ENCODE measurements at regions not wholly inside any gene's neighbourhood (a gene's known extent, or its start where the extent isn't known, plus 50 kb on each side); places are given as distances from the start of the nearest gene placed in this dataset.

DNA sequence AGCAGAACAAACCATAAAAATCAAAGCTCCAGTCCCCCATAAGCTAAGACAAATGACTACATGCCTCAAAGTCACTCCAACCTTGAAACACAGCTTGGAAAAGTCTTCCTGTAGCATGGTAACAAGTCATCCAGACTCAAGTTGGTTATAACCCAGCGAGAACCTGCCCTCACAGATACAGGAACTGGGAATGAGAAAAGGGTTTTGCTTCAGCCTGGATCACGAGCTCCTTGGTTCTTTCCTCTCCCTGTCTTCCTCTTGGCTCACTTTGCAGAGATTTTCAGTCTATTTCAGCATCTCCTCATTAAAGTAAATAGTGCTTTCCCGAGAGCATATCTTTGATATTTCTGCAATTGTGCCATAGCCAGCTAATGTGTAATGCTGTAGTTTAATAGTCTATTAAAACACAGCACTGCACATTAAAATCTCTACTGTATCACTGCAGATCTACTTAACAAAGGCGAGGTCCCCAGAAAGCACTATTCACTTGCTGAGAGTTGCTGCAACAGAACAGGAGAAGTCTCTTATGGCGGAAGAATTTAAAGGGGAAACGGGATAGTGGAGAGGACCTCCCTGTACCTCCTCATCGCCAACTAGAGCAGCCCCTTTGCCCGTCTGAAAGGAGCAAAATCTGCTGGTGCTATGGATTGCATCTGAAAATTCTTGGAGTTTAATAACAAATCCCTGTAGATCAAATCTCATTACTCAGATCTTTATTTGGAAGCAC is 249.3 kb upstream of the GATB start:
- Mint-ChIP-seq H3K4me1 (peaks cover 48% of the 10 kb centered on the region), H3K36me3 (ENCODE audit: low read depth) (no peaks in the 10 kb centered on the region), H3K4me3 (no peak overlapping the region), H3K27me3 (no peaks in the 10 kb centered on the region), H3K9me3 (ENCODE audit: low read depth) (no peaks in the 10 kb centered on the region), H3K27ac (no peak overlapping the region)
- no peak for DNase-seq
- CTCF ChIA-PET = interaction anchor here (0.7 to 1.2 kb wide), 2 partner anchors 16 to 27 kb away, joined by 3 to 4 read pairs; no protein-coding TSS in a partner anchor
- ATAC-seq = no peak
- intact Hi-C loops (cut with DNase I, micrococcal nuclease) = no loop called here
- POLR2A ChIA-PET = no interaction called here

DNA sequence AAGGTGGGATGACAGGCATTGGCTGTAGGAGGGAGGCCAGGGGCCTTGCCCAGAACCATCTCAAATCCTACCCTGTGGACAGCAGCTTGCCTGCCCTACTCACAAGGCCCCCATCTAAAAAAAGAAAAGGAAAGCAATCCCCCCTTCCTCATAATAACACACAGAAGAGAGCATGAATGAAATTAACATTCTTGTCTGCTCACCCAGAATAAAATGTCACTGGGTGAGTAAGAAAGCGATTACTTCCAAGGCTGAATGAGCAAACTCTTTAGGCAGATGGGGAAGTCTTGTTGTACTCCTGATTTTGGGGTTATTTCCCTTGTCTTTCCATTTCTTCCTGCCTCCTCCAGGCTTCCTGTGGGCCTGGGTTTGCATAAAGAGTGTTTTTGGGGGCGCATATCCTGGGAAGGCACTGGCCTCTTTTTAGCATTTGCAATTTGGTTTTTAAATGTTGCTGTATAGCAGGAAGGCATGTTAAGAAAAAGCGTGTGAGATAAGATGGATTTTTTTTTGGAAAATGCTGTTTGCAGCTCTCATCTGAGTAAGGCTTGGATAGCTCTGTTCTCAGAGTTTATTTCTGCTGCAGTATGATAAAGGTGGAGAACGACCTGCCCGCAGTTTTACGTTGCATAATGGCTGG is 248.3 kb upstream of the GATB start:
- Mint-ChIP-seq H3K4me1 (peaks cover 40% of the 10 kb centered on the region), H3K27me3 (no peaks in the 10 kb centered on the region), H3K4me3 (no peak overlapping the region), H3K27ac (no peak overlapping the region), H3K9me3 (ENCODE audit: low read depth) (no peaks in the 10 kb centered on the region), H3K36me3 (ENCODE audit: low read depth) (no peaks in the 10 kb centered on the region)
- POLR2A ChIA-PET = no interaction called here
- intact Hi-C loops (cut with DNase I, micrococcal nuclease) = no loop called here
- CTCF ChIA-PET = interaction anchor here (1.2 kb wide), 1 partner anchor 15 kb away, joined by 3 read pairs; no protein-coding TSS in a partner anchor
- no peak for DNase-seq
- no peak for ATAC-seq

DNA sequence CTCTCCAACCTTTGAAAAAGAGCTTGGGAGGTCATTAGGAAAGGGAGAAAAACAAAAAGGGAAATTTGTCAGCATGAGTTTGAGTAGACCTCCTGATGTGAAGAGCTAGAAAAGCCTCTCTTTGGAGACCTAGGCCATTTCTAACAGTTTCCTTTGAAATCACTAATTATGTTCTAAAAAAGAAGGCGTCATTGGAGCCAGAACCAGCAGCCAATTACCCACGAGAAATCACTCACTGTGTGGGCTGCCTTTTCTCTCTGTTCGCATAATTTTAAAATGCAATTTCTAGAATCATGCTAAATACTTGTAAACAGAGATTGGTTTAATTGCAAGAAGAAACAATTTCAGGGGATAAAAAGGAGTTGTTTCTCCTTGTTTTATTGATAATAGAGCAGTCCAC is 246.3 kb upstream of the GATB start:
- H3K27me3 Mint-ChIP-seq = no peaks in the 10 kb centered on the region
- H3K9me3 Mint-ChIP-seq (ENCODE audit: low read depth) = no peaks in the 10 kb centered on the region
- DNase-seq (no peak), ATAC-seq (no peak)
- no peak overlapping the region for H3K27ac Mint-ChIP-seq
- POLR2A ChIA-PET = no interaction called here
- CTCF ChIA-PET = no interaction called here
- no peaks in the 10 kb centered on the region for H3K36me3 Mint-ChIP-seq (ENCODE audit: low read depth)
- intact Hi-C loops (cut with DNase I, micrococcal nuclease) = no loop called here
- H3K4me1 Mint-ChIP-seq = peaks cover 39% of the 10 kb centered on the region
- no peak overlapping the region for H3K4me3 Mint-ChIP-seq

DNA sequence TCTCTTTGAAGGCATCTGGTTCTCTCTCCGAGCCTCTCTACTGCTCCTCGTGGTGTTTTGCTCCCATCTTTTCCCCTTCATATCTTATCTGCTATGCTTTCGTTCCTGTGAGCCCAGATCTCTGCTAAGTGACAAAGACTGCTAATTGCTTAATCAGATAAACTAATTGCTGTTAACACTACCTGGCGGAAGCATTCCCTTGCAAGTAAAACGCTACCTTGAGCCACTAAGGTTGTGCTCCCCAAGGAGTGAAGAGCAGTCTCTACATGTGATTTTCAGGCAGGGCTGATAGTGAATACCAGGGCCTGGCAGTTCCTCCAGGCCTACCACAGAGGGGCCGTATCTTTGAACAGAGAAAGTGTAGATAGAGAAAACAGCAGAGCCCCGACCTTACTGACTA is 244.0 kb upstream of the GATB start:
- H3K9me3 Mint-ChIP-seq (ENCODE audit: low read depth) = no peaks in the 10 kb centered on the region
- H3K27me3 Mint-ChIP-seq = no peaks in the 10 kb centered on the region
- ATAC-seq (no peak), DNase-seq (no peak)
- H3K4me1 Mint-ChIP-seq = peaks cover 16% of the 10 kb centered on the region
- H3K27ac Mint-ChIP-seq = no peak overlapping the region
- intact Hi-C loops (cut with DNase I, micrococcal nuclease) = no loop called here
- CTCF ChIA-PET = no interaction called here
- H3K4me3 Mint-ChIP-seq = no peak overlapping the region
- H3K36me3 Mint-ChIP-seq (ENCODE audit: low read depth) = no peaks in the 10 kb centered on the region
- POLR2A ChIA-PET = no interaction called here

DNA sequence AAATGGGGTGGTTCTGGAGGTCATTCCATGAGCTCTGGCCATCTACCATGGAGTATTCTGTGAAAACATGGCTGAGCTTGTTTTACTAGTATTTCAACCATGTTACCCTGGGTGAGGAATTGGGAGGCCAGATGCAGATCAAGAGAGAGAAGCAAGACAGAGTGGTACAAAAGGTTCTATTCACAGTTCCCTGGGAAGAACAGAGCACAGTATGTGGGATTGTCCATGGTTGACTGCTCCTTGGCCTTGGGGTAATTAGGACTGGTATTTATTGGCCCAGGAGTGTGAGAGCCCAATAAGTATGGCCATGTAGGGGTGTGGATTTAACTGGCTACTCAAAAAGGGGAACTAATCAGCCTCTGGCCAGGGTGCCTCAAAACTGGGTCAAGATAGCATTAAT is 239.7 kb upstream of the GATB start:
- H3K4me3 Mint-ChIP-seq = no peak overlapping the region

DNA sequence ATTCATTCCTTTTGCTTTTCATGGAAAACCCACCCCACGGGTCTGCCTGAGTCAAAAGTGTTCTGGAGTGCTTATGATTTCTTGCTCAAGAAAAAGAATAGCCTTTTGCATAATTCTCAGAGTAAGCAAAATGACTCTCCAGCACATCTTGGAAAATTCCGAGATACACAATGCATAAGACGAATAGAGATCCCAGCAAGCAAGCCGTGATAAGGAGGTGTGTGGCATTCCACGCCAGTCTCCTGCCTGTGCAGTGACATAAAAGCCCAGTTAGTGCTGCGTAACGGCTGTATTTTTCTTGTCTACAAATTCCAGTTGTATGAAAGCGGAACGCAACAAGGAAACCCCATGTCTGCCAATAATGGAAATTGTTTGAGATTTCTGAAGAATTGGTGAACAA is 237.9 kb upstream of the GATB start:
- H3K27ac Mint-ChIP-seq = no peak overlapping the region
- H3K4me3 Mint-ChIP-seq = no peak overlapping the region
- DNase-seq = no peak
- ChIA-PET POLR2A (no interaction called here), CTCF (no interaction called here)
- no peak for ATAC-seq
- H3K36me3 Mint-ChIP-seq (ENCODE audit: low read depth) = no peaks in the 10 kb centered on the region
- intact Hi-C loops (cut with DNase I, micrococcal nuclease) = no loop called here
- no peaks in the 10 kb centered on the region for H3K27me3 Mint-ChIP-seq
- peaks cover 21% of the 10 kb centered on the region for H3K4me1 Mint-ChIP-seq
- H3K9me3 Mint-ChIP-seq (ENCODE audit: low read depth) = peaks cover 2% of the 10 kb centered on the region

More for the DNA sequence above, 239.7 kb upstream of the GATB start:
- DNase-seq = no peak
- CTCF ChIA-PET = no interaction called here
- H3K36me3 Mint-ChIP-seq (ENCODE audit: low read depth) = no peaks in the 10 kb centered on the region
- intact Hi-C loops (cut with DNase I, micrococcal nuclease) = no loop called here
- H3K4me1 Mint-ChIP-seq = peaks cover 16% of the 10 kb centered on the region
- POLR2A ChIA-PET = no interaction called here
- no peak for ATAC-seq
- H3K9me3 Mint-ChIP-seq (ENCODE audit: low read depth) = no peaks in the 10 kb centered on the region
- no peak overlapping the region for H3K27ac Mint-ChIP-seq
- no peaks in the 10 kb centered on the region for H3K27me3 Mint-ChIP-seq

DNA sequence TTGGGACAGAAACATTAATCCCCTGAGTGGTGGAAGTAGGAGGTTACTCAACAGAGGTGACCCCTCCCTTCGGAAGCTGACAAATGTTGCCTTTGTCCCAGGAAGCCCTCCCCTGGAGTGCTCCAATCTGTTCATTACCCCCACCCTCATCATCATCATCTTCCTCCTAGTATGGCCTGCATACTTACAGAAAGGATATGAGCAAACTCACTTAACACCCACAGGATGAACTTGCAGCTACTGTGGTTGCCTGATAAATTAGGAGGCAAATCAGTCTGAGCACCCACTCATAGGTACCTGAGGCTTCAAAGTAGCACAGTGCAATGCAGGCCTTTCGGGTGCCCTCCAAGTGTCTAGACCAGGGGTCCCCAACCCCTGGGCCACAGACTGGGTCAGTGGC is 236.7 kb upstream of the GATB start:
- peak; percentile 44 for ATAC-seq
- Mint-ChIP-seq H3K27me3 (no peaks in the 10 kb centered on the region), H3K27ac (no peak overlapping the region), H3K36me3 (ENCODE audit: low read depth) (no peaks in the 10 kb centered on the region), H3K4me3 (no peak overlapping the region), H3K4me1 (peaks cover 24% of the 10 kb centered on the region), H3K9me3 (ENCODE audit: low read depth) (peaks cover 2% of the 10 kb centered on the region)
- POLR2A ChIA-PET = no interaction called here
- CTCF ChIA-PET = no interaction called here
- intact Hi-C loops (cut with DNase I, micrococcal nuclease) = no loop called here
- no peak for DNase-seq

DNA sequence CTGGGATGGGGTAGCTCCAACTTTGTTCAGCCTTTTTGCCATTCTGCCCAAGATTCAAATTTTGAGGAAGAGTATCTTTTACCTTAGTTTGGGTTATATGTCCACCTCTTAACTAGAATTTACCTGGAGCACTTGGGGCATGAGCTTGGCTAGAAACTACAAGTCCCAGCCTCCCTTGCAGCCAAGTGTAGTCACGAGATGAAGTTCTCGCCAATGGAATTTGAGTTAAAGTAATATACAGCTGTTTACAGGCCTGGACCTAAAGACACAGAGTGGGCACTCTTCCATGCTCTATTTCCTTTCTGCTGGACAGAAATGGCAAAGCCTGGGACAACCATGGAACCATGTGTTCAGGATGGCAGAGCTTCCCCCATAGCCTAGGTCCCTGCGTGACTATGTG is 233.6 kb upstream of the GATB start:
- H3K27me3 Mint-ChIP-seq = no peaks in the 10 kb centered on the region
- intact Hi-C loops (cut with DNase I, micrococcal nuclease) = no loop called here
- peaks cover 54% of the 10 kb centered on the region for H3K4me1 Mint-ChIP-seq
- no peak for DNase-seq
- ChIA-PET CTCF (interaction anchor here (0.8 to 1.2 kb wide), 2 partner anchors 15 to 29 kb away, joined by 3 read pairs; no protein-coding TSS in a partner anchor), POLR2A (no interaction called here)
- no peak for ATAC-seq
- no peak overlapping the region for H3K27ac Mint-ChIP-seq
- no peak overlapping the region for H3K4me3 Mint-ChIP-seq
- peaks cover 2% of the 10 kb centered on the region for H3K9me3 Mint-ChIP-seq (ENCODE audit: low read depth)
- H3K36me3 Mint-ChIP-seq (ENCODE audit: low read depth) = no peaks in the 10 kb centered on the region

DNA sequence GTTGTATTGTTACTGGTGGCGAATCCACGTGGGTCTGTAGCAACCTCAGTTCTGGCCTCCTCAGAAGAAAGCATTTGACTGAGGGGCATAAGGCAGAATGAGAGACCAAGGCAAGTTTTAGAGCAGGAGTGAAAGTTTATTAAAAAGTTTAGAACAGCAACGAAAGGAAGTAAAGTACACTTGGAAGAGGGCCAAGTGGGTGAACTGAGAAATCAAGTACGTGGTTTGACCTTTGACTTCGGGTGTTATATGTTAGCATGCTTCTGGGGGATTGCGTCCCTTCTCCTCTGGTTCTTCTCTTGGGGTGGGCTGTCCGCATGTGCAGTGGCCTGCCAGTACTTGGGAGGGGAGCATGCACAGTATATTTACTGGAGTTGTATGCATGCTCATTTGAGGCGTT is 232.7 kb upstream of the GATB start:
- DNase-seq (no peak), ATAC-seq (no peak)
- H3K4me3 Mint-ChIP-seq = no peak overlapping the region
- peaks cover 59% of the 10 kb centered on the region for H3K4me1 Mint-ChIP-seq
- H3K9me3 Mint-ChIP-seq (ENCODE audit: low read depth) = peaks cover 5% of the 10 kb centered on the region
- intact Hi-C loops (cut with DNase I, micrococcal nuclease) = no loop called here
- ChIA-PET CTCF (interaction anchor here (0.8 to 1.2 kb wide), 2 partner anchors 16 to 28 kb away, joined by 3 read pairs; no protein-coding TSS in a partner anchor), POLR2A (no interaction called here)
- H3K36me3 Mint-ChIP-seq (ENCODE audit: low read depth) = no peaks in the 10 kb centered on the region
- H3K27ac Mint-ChIP-seq = no peak overlapping the region
- H3K27me3 Mint-ChIP-seq = no peaks in the 10 kb centered on the region

DNA sequence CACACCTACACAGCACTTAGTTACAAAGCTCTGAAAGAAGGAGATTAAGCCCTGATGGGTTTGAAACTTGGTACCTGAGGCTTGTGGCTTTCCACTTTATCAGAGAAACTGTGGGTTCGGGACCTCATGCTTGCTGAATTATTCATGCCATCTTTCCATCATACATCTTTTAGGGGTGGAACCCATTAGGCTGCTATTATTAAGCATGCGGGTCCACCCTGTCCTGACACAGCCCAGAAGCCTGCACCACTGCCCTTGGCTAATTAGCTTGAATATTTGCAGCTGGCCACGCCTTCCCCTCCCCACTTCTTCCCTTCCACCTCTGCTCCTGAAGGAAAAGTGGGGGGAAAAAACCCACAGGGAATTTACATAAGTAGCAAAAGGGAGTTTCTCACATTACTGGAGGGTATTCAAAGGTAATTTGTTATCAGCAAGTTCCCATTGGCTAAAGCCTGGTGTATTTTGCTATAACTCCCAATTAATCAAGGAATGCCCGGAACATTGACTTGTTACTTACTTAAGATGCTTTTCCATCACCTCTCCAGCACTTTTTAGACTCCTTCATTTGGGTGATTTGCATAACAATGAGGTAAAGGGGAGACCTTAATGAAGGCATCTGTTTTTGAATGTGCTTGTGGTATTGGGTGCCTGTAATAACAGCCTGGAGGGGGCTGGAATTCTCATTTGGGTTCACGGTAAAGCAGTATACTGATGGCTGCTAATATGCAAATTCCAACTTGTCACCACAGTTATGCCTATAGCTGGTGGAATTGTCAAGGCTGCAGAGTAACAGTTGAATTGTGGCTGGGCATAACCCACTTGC is 231.7 kb upstream of the GATB start:
- Mint-ChIP-seq H3K4me3 (no peak overlapping the region), H3K4me1 (peaks cover 59% of the 10 kb centered on the region), H3K36me3 (ENCODE audit: low read depth) (no peaks in the 10 kb centered on the region), H3K27me3 (no peaks in the 10 kb centered on the region), H3K27ac (no peak overlapping the region), H3K9me3 (ENCODE audit: low read depth) (peaks cover 5% of the 10 kb centered on the region)
- ChIA-PET POLR2A (no interaction called here), CTCF (no interaction called here)
- intact Hi-C loops (cut with DNase I, micrococcal nuclease) = no loop called here
- no peak for DNase-seq
- no peak for ATAC-seq

DNA sequence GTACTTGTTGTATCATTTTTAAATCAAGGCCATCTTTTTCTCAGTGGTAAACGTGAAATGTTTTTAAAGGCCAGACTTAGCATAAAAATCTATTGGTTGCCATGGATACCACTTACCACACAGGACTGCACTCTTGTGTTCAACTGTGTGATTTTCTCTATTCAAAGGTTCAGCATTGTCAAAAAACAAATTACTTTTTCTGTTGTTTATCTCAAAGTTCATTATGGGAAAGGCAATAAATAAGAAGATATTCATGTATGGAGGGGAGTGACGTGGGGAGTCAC is 231.0 kb upstream of the GATB start:
- no peak overlapping the region for H3K4me3 Mint-ChIP-seq
- DNase-seq = no peak
- H3K4me1 Mint-ChIP-seq = peaks cover 57% of the 10 kb centered on the region
- no peak for ATAC-seq
- intact Hi-C loops (cut with DNase I, micrococcal nuclease) = no loop called here
- no peaks in the 10 kb centered on the region for H3K36me3 Mint-ChIP-seq (ENCODE audit: low read depth)
- CTCF ChIA-PET = no interaction called here
- no peaks in the 10 kb centered on the region for H3K27me3 Mint-ChIP-seq
- H3K27ac Mint-ChIP-seq = peak overlapping the region; percentile 8
- POLR2A ChIA-PET = no interaction called here
- peaks cover 5% of the 10 kb centered on the region for H3K9me3 Mint-ChIP-seq (ENCODE audit: low read depth)

All from activated CD4-positive, alpha-beta T cell treated with anti-CD3 and anti-CD28 coated beads for 36 hours (primary cell).